Pancreas (tissue), 10 donors: ENCODE measurements at regions not wholly inside any gene's neighbourhood (a gene's known extent, or its start where the extent isn't known, plus 50 kb on each side); places are given as distances from the start of the nearest gene placed in this dataset.
A peak's percentile ranks its signal among the peaks of the same experiment; 100 is the strongest.

Experiments used
- ATAC-seq, 4 donors: fragments of 200-7000 bp; cut with Tn5 transposase; one replicate each; pipeline versions ENCODE4 v1.8.0 to v1.9.1; 2020; ENCODE audit warnings: mild to moderate bottlenecking in 4 of 4, moderate library complexity in 4 of 4
- DNase-seq, 6 donors: peaks; one replicate each; pipeline ENCODE4 v3.0.0-alpha.2; 2020
- FAIRE-seq: peaks from 2 replicates; lab custom pipeline; 2012; peaks lifted over from hg19 to GRCh38; lab: Jason Lieb, UNC
- H3K27ac ChIP-seq, 4 donors: fragments of 200-600 bp; sonication (generic); 1 replicate in 3 of 4; 2 replicates in 1 of 4; pipeline versions ENCODE4 v1.5.0 to v1.8.0; 2020
- H3K27me3 ChIP-seq, 4 donors: fragments of 200-600 bp; one replicate each; pipeline ENCODE4 v1.8.0; 2021
- H3K36me3 ChIP-seq, 3 donors: fragments of 200-600 bp; sonication (generic) in 1 of 3; one replicate each; pipeline versions ENCODE4 v1.5.0 to v1.8.0; 2020 to 2021
- H3K4me1 ChIP-seq, 3 donors: fragments of 200-600 bp; one replicate each; pipeline ENCODE4 v1.8.0; 2021
- H3K4me3 ChIP-seq, 4 donors: fragments of 200-600 bp; sonication (generic) in 2 of 4; one replicate each; pipeline versions ENCODE4 v1.5.0 to v1.8.0; 2020 to 2021
- H3K9me3 ChIP-seq, 4 donors: fragments of 200-600 bp; one replicate each; pipeline ENCODE4 v1.8.0; 2021
- WGBS, 2 donors: extraction: QIAGEN DNeasy Blood & Tissue Kit; methylation state at CpG; one replicate each; pipeline ENCODE4 v1.1.7; 2013; 5-methylcytosine and 5-hydroxymethylcytosine counted together
- intact Hi-C, 3 donors: fragments of 100-400 bp; cut with DNase I; formaldehyde crosslinking; loops; one replicate each; pipeline versions ENCODE4 v1.11.1 to v1.14.2; 2022
- TF ChIP-seq, protein P1 (sequence below), 4 donors: fragments of 200-600 bp; sonication (generic) in 3 of 4; IDR thresholded peaks; one replicate each; pipeline versions ENCODE4 v1.5.0 to v1.8.0; 2021; ENCODE audit warnings: antibody characterized with exemption in 4 of 4
- donor health status: healthy with polysubstance abuse.
- donor health status: DM: no; HTN: no; CAD: no; lungs with moderate emphysema.
- donor health status: DM: no; HTN: no; CAD: no.
- donor health status: control.
- donor health status: control.
- donor health status: Bipolar disorder and iron deficiency.
- donor health status: DM: yes; HTN: yes; CAD: no.
- donor health status: DM: no; HTN: no; CAD: no.
- donor health status: DM: no; HTN: no; CAD: no.
- donor health status: DM: yes; HTN: yes; CAD: no.

- 94 to 96% methylated on average over 3 of the region's 3 CpGs for WGBS, 2 donors
- TF ChIP-seq, protein P1, sequence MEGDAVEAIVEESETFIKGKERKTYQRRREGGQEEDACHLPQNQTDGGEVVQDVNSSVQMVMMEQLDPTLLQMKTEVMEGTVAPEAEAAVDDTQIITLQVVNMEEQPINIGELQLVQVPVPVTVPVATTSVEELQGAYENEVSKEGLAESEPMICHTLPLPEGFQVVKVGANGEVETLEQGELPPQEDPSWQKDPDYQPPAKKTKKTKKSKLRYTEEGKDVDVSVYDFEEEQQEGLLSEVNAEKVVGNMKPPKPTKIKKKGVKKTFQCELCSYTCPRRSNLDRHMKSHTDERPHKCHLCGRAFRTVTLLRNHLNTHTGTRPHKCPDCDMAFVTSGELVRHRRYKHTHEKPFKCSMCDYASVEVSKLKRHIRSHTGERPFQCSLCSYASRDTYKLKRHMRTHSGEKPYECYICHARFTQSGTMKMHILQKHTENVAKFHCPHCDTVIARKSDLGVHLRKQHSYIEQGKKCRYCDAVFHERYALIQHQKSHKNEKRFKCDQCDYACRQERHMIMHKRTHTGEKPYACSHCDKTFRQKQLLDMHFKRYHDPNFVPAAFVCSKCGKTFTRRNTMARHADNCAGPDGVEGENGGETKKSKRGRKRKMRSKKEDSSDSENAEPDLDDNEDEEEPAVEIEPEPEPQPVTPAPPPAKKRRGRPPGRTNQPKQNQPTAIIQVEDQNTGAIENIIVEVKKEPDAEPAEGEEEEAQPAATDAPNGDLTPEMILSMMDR (IDR thresholded peaks at IDR 0.05), result no peak
- peak overlapping the region in 1 of 4 donors; percentile 7 for H3K27ac ChIP-seq
- intact Hi-C loops, result no loop called here
- H3K9me3 ChIP-seq, result no peaks in the 10 kb centered on the region
- DNase-seq (no peak), FAIRE-seq (no peak), ATAC-seq (no peak)
- peaks cover 0 to 11% (median 8%) of the 10 kb centered on the region in 3 donors for H3K4me1 ChIP-seq
- no peaks in the 10 kb centered on the region for H3K27me3 ChIP-seq
- no peak overlapping the region for H3K4me3 ChIP-seq
- H3K36me3 ChIP-seq, result no peaks in the 10 kb centered on the region
These were observed 112.4 kb upstream of the SPATA31D4 start for GRCh38 chr9:81815781-81816180.

GRCh38 chr9:81819155-81819554 is 109.1 kb upstream of the SPATA31D4 start:
- Histone ChIP-seq H3K36me3 (no peaks in the 10 kb centered on the region), H3K27me3 (no peaks in the 10 kb centered on the region), H3K9me3 (no peaks in the 10 kb centered on the region), H3K4me1 (peaks cover 0 to 8% (median 8%) of the 10 kb centered on the region in 3 donors), H3K4me3 (no peak overlapping the region), H3K27ac (no peak overlapping the region)
- TF ChIP-seq, protein P1 (IDR thresholded peaks at IDR 0.05), result no peak
- no peak for ATAC-seq
- 68 to 77% methylated on average over 7 of the region's 7 CpGs for WGBS, 2 donors
- intact Hi-C loops, result no loop called here
- no peak for FAIRE-seq
- no peak for DNase-seq

- no peak for DNase-seq
- TF ChIP-seq, protein P1 (IDR thresholded peaks at IDR 0.05), result no peak
- FAIRE-seq, result peak; percentile 56
- Histone ChIP-seq H3K4me1 (peaks cover 0 to 4% (median 3%) of the 10 kb centered on the region in 3 donors), H3K9me3 (no peaks in the 10 kb centered on the region), H3K27ac (no peak overlapping the region), H3K36me3 (no peaks in the 10 kb centered on the region), H3K4me3 (no peak overlapping the region), H3K27me3 (no peaks in the 10 kb centered on the region)
- 55 to 59% methylated on average over 8 of the region's 8 CpGs for WGBS, 2 donors
- ATAC-seq, result no peak
- intact Hi-C loops, result no loop called here
These were observed 108.2 kb upstream of the SPATA31D4 start for GRCh38 chr9:81819859-81820546.

GRCh38 chr9:81822301-81822865 is 105.8 kb upstream of the SPATA31D4 start:
- no peak for ATAC-seq
- TF ChIP-seq, protein P1 (IDR thresholded peaks at IDR 0.05), result no peak
- intact Hi-C loops, result no loop called here
- no peak overlapping the region for H3K27ac ChIP-seq
- no peak for FAIRE-seq
- H3K27me3 ChIP-seq, result no peaks in the 10 kb centered on the region
- 50 to 65% methylated on average over 7 of the region's 7 CpGs for WGBS, 2 donors
- no peaks in the 10 kb centered on the region for H3K9me3 ChIP-seq
- no peaks in the 10 kb centered on the region for H3K4me1 ChIP-seq
- DNase-seq, result no peak
- H3K4me3 ChIP-seq, result no peak overlapping the region
- no peaks in the 10 kb centered on the region for H3K36me3 ChIP-seq

- H3K27me3 ChIP-seq, result no peaks in the 10 kb centered on the region
- no peak overlapping the region for H3K27ac ChIP-seq
- FAIRE-seq (no peak), DNase-seq (no peak), ATAC-seq (no peak)
- H3K4me1 ChIP-seq, result no peaks in the 10 kb centered on the region
- TF ChIP-seq, protein P1 (IDR thresholded peaks at IDR 0.05), result no peak
- intact Hi-C loops, result no loop called here
- H3K36me3 ChIP-seq, result no peaks in the 10 kb centered on the region
- 93 to 100% methylated on average over 1 of the region's 1 CpG for whole genome bisulfite sequencing, 2 donors
- H3K4me3 ChIP-seq, result no peak overlapping the region
- no peaks in the 10 kb centered on the region for H3K9me3 ChIP-seq
These were observed 105.3 kb upstream of the SPATA31D4 start for GRCh38 chr9:81822967-81823366.
